ENCODE measurements at regions not wholly inside any gene's neighbourhood (a gene's known extent, or its start where the extent isn't known, plus 50 kb on each side); places are given as distances from the start of the nearest gene placed in this dataset.
"Not testable (repeated sequence)": the region's sequence is repeated elsewhere in the genome, so short reads cannot be mapped to it uniquely, and the experiment has no call there.

GRCh38 chr9:102652471-102652870 lies 342.7 kb upstream of the CYLC2 start:
- WGBS (ENCODE audit: insufficient coverage), result 96% methylated on average over 4 of the region's 5 CpGs
- no peaks in the 10 kb centered on the region for H3K27me3 ChIP-seq (ENCODE audit: control insufficient read depth, insufficient read depth, low read length)
- no peak for DNase-seq (ENCODE audit: low read depth in 4 of 6, low spot score in 6 of 6)
- no peak overlapping the region for H3K4me3 ChIP-seq (ENCODE audit: low read depth, low read length)
- H3K36me3 ChIP-seq (ENCODE audit: control insufficient read depth, insufficient read depth, low read length), result no peaks in the 10 kb centered on the region
- H3K4me1 ChIP-seq (ENCODE audit: control insufficient read depth, insufficient read depth, low read length), result no peaks in the 10 kb centered on the region
- H3K27ac ChIP-seq (ENCODE audit: low read depth, low read length), result no peak overlapping the region
- no peaks in the 10 kb centered on the region for H3K9me3 ChIP-seq (ENCODE audit: control insufficient read depth, insufficient read depth, low read length)

GRCh38 chr9:102650896-102651295 lies 344.2 kb upstream of the CYLC2 start:
- H3K4me1 ChIP-seq (ENCODE audit: control insufficient read depth, insufficient read depth, low read length), result no peaks in the 10 kb centered on the region
- H3K4me3 ChIP-seq (ENCODE audit: low read depth, low read length), result no peak overlapping the region
- no peaks in the 10 kb centered on the region for H3K9me3 ChIP-seq (ENCODE audit: control insufficient read depth, insufficient read depth, low read length)
- no peaks in the 10 kb centered on the region for H3K36me3 ChIP-seq (ENCODE audit: control insufficient read depth, insufficient read depth, low read length)
- DNase-seq (ENCODE audit: low read depth in 4 of 6, low spot score in 6 of 6), result peak in 1 of 6 donors; percentile 1
- H3K27ac ChIP-seq (ENCODE audit: low read depth, low read length), result no peak overlapping the region
- no CpG with 5 or more reads among the region's 2 CpGs for WGBS (ENCODE audit: insufficient coverage)
- H3K27me3 ChIP-seq (ENCODE audit: control insufficient read depth, insufficient read depth, low read length), result no peaks in the 10 kb centered on the region

GRCh38 chr9:102642651-102643050 lies 352.5 kb upstream of the CYLC2 start:
- H3K9me3 ChIP-seq (ENCODE audit: control insufficient read depth, insufficient read depth, low read length), result no peaks in the 10 kb centered on the region
- no peak overlapping the region for H3K4me3 ChIP-seq (ENCODE audit: low read depth, low read length)
- no peak for DNase-seq (ENCODE audit: low read depth in 4 of 6, low spot score in 6 of 6)
- no peaks in the 10 kb centered on the region for H3K4me1 ChIP-seq (ENCODE audit: control insufficient read depth, insufficient read depth, low read length)
- WGBS (ENCODE audit: insufficient coverage), result no CpG with 5 or more reads among the region's 1 CpG
- no peaks in the 10 kb centered on the region for H3K36me3 ChIP-seq (ENCODE audit: control insufficient read depth, insufficient read depth, low read length)
- H3K27me3 ChIP-seq (ENCODE audit: control insufficient read depth, insufficient read depth, low read length), result no peaks in the 10 kb centered on the region
- H3K27ac ChIP-seq (ENCODE audit: low read depth, low read length), result no peak overlapping the region

GRCh38 chr9:102631559-102631958 lies 363.6 kb upstream of the CYLC2 start:
- no peak for DNase-seq (ENCODE audit: low read depth in 4 of 6, low spot score in 6 of 6)
- Histone ChIP-seq H3K36me3 (ENCODE audit: control insufficient read depth, insufficient read depth, low read length) (no peaks in the 10 kb centered on the region), H3K27ac (ENCODE audit: low read depth, low read length) (no peak overlapping the region), H3K27me3 (ENCODE audit: control insufficient read depth, insufficient read depth, low read length) (no peaks in the 10 kb centered on the region), H3K9me3 (ENCODE audit: control insufficient read depth, insufficient read depth, low read length) (peaks cover 3% of the 10 kb centered on the region), H3K4me3 (ENCODE audit: low read depth, low read length) (no peak overlapping the region), H3K4me1 (ENCODE audit: control insufficient read depth, insufficient read depth, low read length) (no peaks in the 10 kb centered on the region)

GRCh38 chr9:102609461-102609860 lies 385.7 kb upstream of the CYLC2 start:
- Histone ChIP-seq H3K4me3 (ENCODE audit: low read depth, low read length) (no peak overlapping the region), H3K27me3 (ENCODE audit: control insufficient read depth, insufficient read depth, low read length) (no peaks in the 10 kb centered on the region), H3K4me1 (ENCODE audit: control insufficient read depth, insufficient read depth, low read length) (no peaks in the 10 kb centered on the region), H3K36me3 (ENCODE audit: control insufficient read depth, insufficient read depth, low read length) (no peaks in the 10 kb centered on the region), H3K9me3 (ENCODE audit: control insufficient read depth, insufficient read depth, low read length) (no peaks in the 10 kb centered on the region), H3K27ac (ENCODE audit: low read depth, low read length) (no peak overlapping the region)
- WGBS (ENCODE audit: insufficient coverage), result no CpG with 5 or more reads among the region's 2 CpGs
- DNase-seq (ENCODE audit: low read depth in 4 of 6, low spot score in 6 of 6), result peak in 2 of 6 donors; percentile 4 to 72

GRCh38 chr9:102603198-102604195 lies 391.6 kb upstream of the CYLC2 start:
- not testable (repeated sequence) for H3K27ac ChIP-seq (ENCODE audit: low read depth, low read length); H3K4me3 ChIP-seq (ENCODE audit: low read depth, low read length); H3K9me3 ChIP-seq (ENCODE audit: control insufficient read depth, insufficient read depth, low read length); DNase-seq (ENCODE audit: low read depth in 4 of 6, low spot score in 6 of 6); H3K36me3 ChIP-seq (ENCODE audit: control insufficient read depth, insufficient read depth, low read length); H3K27me3 ChIP-seq (ENCODE audit: control insufficient read depth, insufficient read depth, low read length); H3K4me1 ChIP-seq (ENCODE audit: control insufficient read depth, insufficient read depth, low read length)
- 88% methylated on average over 43 of the region's 47 CpGs for WGBS (ENCODE audit: insufficient coverage)

GRCh38 chr9:102594241-102594640 lies 400.9 kb upstream of the CYLC2 start:
- Histone ChIP-seq H3K4me3 (ENCODE audit: low read depth, low read length) (no peak overlapping the region), H3K36me3 (ENCODE audit: control insufficient read depth, insufficient read depth, low read length) (no peaks in the 10 kb centered on the region), H3K27me3 (ENCODE audit: control insufficient read depth, insufficient read depth, low read length) (no peaks in the 10 kb centered on the region), H3K27ac (ENCODE audit: low read depth, low read length) (no peak overlapping the region), H3K9me3 (ENCODE audit: control insufficient read depth, insufficient read depth, low read length) (no peaks in the 10 kb centered on the region), H3K4me1 (ENCODE audit: control insufficient read depth, insufficient read depth, low read length) (no peaks in the 10 kb centered on the region)
- no CpG with 5 or more reads among the region's 3 CpGs for WGBS (ENCODE audit: insufficient coverage)
- peak in 1 of 6 donors; percentile 25 for DNase-seq (ENCODE audit: low read depth in 4 of 6, low spot score in 6 of 6)

GRCh38 chr9:102587281-102587680 lies 407.9 kb upstream of the CYLC2 start:
- 16% methylated on average over 2 of the region's 2 CpGs for WGBS (ENCODE audit: insufficient coverage)
- H3K4me3 ChIP-seq (ENCODE audit: low read depth, low read length), result no peak overlapping the region
- H3K4me1 ChIP-seq (ENCODE audit: control insufficient read depth, insufficient read depth, low read length), result no peaks in the 10 kb centered on the region
- DNase-seq (ENCODE audit: low read depth in 4 of 6, low spot score in 6 of 6), result peak in 3 of 6 donors; percentile 6 to 81 (median 54)
- H3K9me3 ChIP-seq (ENCODE audit: control insufficient read depth, insufficient read depth, low read length), result no peaks in the 10 kb centered on the region
- H3K27ac ChIP-seq (ENCODE audit: low read depth, low read length), result no peak overlapping the region
- no peaks in the 10 kb centered on the region for H3K27me3 ChIP-seq (ENCODE audit: control insufficient read depth, insufficient read depth, low read length)
- H3K36me3 ChIP-seq (ENCODE audit: control insufficient read depth, insufficient read depth, low read length), result no peaks in the 10 kb centered on the region

GRCh38 chr9:102569436-102569835 lies 425.7 kb upstream of the CYLC2 start:
- no peak overlapping the region for H3K4me3 ChIP-seq (ENCODE audit: low read depth, low read length)
- H3K27ac ChIP-seq (ENCODE audit: low read depth, low read length), result no peak overlapping the region
- H3K36me3 ChIP-seq (ENCODE audit: control insufficient read depth, insufficient read depth, low read length), result no peaks in the 10 kb centered on the region
- WGBS (ENCODE audit: insufficient coverage), result 100% methylated on average over 3 of the region's 3 CpGs
- H3K4me1 ChIP-seq (ENCODE audit: control insufficient read depth, insufficient read depth, low read length), result no peaks in the 10 kb centered on the region
- H3K9me3 ChIP-seq (ENCODE audit: control insufficient read depth, insufficient read depth, low read length), result no peaks in the 10 kb centered on the region
- no peaks in the 10 kb centered on the region for H3K27me3 ChIP-seq (ENCODE audit: control insufficient read depth, insufficient read depth, low read length)
- no peak for DNase-seq (ENCODE audit: low read depth in 4 of 6, low spot score in 6 of 6)

GRCh38 chr9:102551346-102551745 lies 443.8 kb upstream of the CYLC2 start:
- Histone ChIP-seq H3K4me1 (ENCODE audit: control insufficient read depth, insufficient read depth, low read length) (no peaks in the 10 kb centered on the region), H3K4me3 (ENCODE audit: low read depth, low read length) (no peak overlapping the region), H3K27me3 (ENCODE audit: control insufficient read depth, insufficient read depth, low read length) (no peaks in the 10 kb centered on the region), H3K9me3 (ENCODE audit: control insufficient read depth, insufficient read depth, low read length) (peaks cover 12% of the 10 kb centered on the region), H3K36me3 (ENCODE audit: control insufficient read depth, insufficient read depth, low read length) (no peaks in the 10 kb centered on the region), H3K27ac (ENCODE audit: low read depth, low read length) (no peak overlapping the region)
- no peak for DNase-seq (ENCODE audit: low read depth in 4 of 6, low spot score in 6 of 6)
- WGBS (ENCODE audit: insufficient coverage), result no CpG with 5 or more reads among the region's 1 CpG

Data from spinal cord (tissue), 9 donors.